ENCODE measurements at regions not wholly inside any gene's neighbourhood (a gene's known extent, or its start where the extent isn't known, plus 50 kb on each side); places are given as distances from the start of the nearest gene placed in this dataset.

DNA sequence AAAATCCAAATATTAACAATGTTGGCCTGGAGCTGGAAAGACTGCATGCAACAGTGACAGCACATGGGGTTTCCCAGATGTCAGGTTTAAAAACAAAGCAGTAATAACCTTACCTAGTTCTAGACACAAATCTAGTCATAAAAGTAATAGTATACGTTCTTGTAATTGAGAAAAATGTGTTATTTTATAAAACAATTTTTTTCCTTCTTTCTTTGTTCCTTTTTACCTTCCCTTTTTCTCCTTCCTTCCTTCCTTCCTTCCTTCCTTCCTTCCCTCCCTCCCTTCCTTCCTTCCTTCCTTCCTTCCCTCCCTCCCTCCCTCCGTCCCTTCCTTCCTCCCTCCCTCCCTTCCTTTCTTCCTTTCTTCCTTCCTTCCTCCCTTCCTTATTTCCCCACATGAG lies 242.7 kb upstream of the PDE10A start:
- Histone ChIP-seq H3K4me3 (no peak overlapping the region), H3K4me1 (no peaks in the 10 kb centered on the region), H3K27me3 (no peaks in the 10 kb centered on the region), H3K36me3 (no peaks in the 10 kb centered on the region), H3K27ac (no peak overlapping the region), H3K9me3 (no peaks in the 10 kb centered on the region)
- DNase-seq, result no peak
- 75% methylated on average over 2 of the region's 2 CpGs for WGBS (ENCODE audit: insufficient coverage, low coverage, low lambda C conversion rate, missing lambda C conversion rate)
- intact Hi-C loops (cut with DNase I), result no loop called here
- TF ChIP-seq POLR2A (IDR thresholded peaks at IDR 0.05), result no peak
- TF ChIP-seq, protein P1, sequence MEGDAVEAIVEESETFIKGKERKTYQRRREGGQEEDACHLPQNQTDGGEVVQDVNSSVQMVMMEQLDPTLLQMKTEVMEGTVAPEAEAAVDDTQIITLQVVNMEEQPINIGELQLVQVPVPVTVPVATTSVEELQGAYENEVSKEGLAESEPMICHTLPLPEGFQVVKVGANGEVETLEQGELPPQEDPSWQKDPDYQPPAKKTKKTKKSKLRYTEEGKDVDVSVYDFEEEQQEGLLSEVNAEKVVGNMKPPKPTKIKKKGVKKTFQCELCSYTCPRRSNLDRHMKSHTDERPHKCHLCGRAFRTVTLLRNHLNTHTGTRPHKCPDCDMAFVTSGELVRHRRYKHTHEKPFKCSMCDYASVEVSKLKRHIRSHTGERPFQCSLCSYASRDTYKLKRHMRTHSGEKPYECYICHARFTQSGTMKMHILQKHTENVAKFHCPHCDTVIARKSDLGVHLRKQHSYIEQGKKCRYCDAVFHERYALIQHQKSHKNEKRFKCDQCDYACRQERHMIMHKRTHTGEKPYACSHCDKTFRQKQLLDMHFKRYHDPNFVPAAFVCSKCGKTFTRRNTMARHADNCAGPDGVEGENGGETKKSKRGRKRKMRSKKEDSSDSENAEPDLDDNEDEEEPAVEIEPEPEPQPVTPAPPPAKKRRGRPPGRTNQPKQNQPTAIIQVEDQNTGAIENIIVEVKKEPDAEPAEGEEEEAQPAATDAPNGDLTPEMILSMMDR (IDR thresholded peaks at IDR 0.05), result no peak
- ATAC-seq, result no peak

DNA sequence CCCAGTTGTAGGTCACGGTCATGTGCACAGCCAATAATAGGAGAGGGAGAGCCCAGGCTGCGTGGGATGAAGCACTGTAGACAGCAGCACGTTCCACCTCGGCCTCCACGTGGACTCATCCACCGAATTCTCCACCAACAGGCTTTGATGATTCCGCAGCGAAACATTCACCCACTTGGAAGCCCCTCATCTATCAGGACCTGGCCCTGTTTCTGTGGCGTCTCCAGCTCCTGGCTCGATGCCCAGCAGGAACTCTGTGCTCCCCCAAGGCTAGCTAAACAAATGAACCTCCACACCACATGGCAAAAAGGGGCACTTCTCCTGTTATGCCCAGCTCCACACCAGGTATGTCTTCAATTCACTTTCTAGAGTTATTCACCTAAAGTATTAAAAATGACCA lies 237.9 kb upstream of the PDE10A start:
- H3K27ac ChIP-seq, result no peak overlapping the region
- no peaks in the 10 kb centered on the region for H3K36me3 ChIP-seq
- H3K4me1 ChIP-seq, result no peaks in the 10 kb centered on the region
- WGBS (ENCODE audit: insufficient coverage, low coverage, low lambda C conversion rate, missing lambda C conversion rate), result 15% methylated on average over 2 of the region's 10 CpGs
- no peak overlapping the region for H3K4me3 ChIP-seq
- no peaks in the 10 kb centered on the region for H3K27me3 ChIP-seq
- DNase-seq, result no peak
- TF ChIP-seq, protein P1 (IDR thresholded peaks at IDR 0.05), result no peak
- TF ChIP-seq POLR2A (IDR thresholded peaks at IDR 0.05), result no peak
- intact Hi-C loops (cut with DNase I), result no loop called here
- ATAC-seq, result no peak
- no peaks in the 10 kb centered on the region for H3K9me3 ChIP-seq

DNA sequence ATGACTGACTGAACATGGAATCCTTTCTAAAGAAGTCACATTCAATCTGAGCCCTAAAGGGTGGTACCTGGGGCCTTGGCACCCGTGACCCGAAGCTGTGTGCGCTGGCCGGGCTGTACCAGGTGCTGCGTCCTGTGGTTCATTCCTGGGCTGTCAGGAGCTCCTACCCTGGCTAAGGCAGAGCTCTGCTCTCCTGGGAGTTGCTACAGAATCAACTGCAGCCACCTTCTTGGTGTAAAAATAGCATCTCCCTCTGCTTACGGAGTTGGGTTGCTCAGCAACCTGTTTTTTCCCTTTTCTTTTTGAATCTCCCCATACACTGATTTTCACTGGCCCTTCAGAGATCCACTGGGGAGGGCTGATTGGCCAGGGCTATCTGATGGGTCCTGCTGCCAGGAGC lies 236.6 kb upstream of the PDE10A start:
- intact Hi-C loops (cut with DNase I), result no loop called here
- TF ChIP-seq, protein P1 (IDR thresholded peaks at IDR 0.05), result no peak
- TF ChIP-seq POLR2A (IDR thresholded peaks at IDR 0.05), result no peak
- WGBS (ENCODE audit: insufficient coverage, low coverage, low lambda C conversion rate, missing lambda C conversion rate), result 40% methylated on average over 1 of the region's 6 CpGs
- Histone ChIP-seq H3K4me3 (no peak overlapping the region), H3K36me3 (no peaks in the 10 kb centered on the region), H3K27me3 (no peaks in the 10 kb centered on the region), H3K4me1 (no peaks in the 10 kb centered on the region), H3K9me3 (no peaks in the 10 kb centered on the region), H3K27ac (no peak overlapping the region)
- ATAC-seq (no peak), DNase-seq (no peak)

DNA sequence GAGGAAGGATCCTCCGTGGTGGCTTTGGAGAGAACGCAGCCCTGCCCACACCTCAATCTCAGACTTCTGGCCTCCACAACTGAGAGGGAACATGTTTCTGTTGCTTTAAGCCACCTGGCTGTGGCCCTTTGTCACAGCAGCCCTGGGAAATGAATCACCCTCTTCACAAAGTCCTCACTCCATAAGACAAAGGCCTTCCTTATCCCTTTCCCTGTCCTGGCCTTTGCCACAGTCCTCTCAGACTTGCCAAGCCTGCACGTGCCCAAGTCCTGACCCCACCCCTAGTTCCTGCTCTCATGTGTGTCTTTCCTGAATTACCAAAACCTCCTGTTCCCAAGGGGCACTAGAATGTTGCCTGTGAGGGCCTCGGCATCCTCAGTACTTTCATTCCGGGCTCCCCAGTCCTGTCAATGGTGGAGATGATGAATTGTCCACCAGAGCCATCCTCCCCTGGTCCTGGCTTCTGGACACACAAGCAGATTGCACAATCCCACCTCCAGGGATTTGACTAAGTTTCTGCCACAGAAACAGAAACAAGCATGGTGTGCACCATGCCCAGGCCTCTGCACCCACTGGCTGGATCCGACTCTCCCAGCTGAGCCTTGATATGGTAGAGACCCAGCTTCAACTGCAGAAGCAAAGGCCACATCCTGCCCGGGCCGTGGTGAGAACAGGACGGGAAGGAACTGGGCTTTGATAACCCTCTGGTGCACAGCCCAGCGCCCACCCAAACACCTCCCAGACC lies 232.6 kb upstream of the PDE10A start:
- Histone ChIP-seq H3K36me3 (no peaks in the 10 kb centered on the region), H3K9me3 (no peaks in the 10 kb centered on the region), H3K27ac (no peak overlapping the region), H3K27me3 (no peaks in the 10 kb centered on the region), H3K4me1 (no peaks in the 10 kb centered on the region), H3K4me3 (no peak overlapping the region)
- no peak for DNase-seq
- no peak for ATAC-seq
- no peak for TF ChIP-seq POLR2A (IDR thresholded peaks at IDR 0.05)
- TF ChIP-seq, protein P1 (IDR thresholded peaks at IDR 0.05), result no peak
- WGBS (ENCODE audit: insufficient coverage, low coverage, low lambda C conversion rate, missing lambda C conversion rate), result 43% methylated on average over 2 of the region's 10 CpGs
- intact Hi-C loops (cut with DNase I), result no loop called here

Data from right lobe of liver (tissue), 6 donors.